IMR-90 (cell line): ENCODE measurements at regions not wholly inside any gene's neighbourhood (a gene's known extent, or its start where the extent isn't known, plus 50 kb on each side); places are given as distances from the start of the nearest gene placed in this dataset.

Experiments used
- ATAC-seq: fragments of 200-7000 bp; cut with Tn5 transposase; 2 replicates; pipeline ENCODE4 v1.9.1; 2020; ENCODE audit warnings: low read depth, mild to moderate bottlenecking, moderate library complexity
- BruUV-seq: library from RNA; stranded (reverse); fragments of 400-500 nt; replicated peaks from 2 replicates; lab custom pipeline; 2021; lab: Mats Ljungman, UMichigan
- CTCF ChIA-PET: fragments of 300-600 bp; formaldehyde crosslinking; extraction: SDS; loops from one replicate; lab custom pipeline; 2021; ENCODE audit warnings: antibody characterized with exemption; lab: Yijun Ruan, JAX
- POLR2A ChIA-PET: fragments of 300-600 bp; sonication (Branson Sonifier 250); formaldehyde crosslinking; loops from one replicate; lab custom pipeline; 2022; ENCODE audit warnings: antibody characterized with exemption; ENCODE audit not compliant: unreplicated experiment; lab: Charles Lee
- DNase-seq: peaks from one replicate; pipeline ENCODE4 v3.0.0; 2013
- H2AFZ ChIP-seq: replicated peaks from 2 replicates; pipeline ENCODE3; 2013; ENCODE audit warnings: low read length, mild to moderate bottlenecking; ENCODE audit not compliant: poor library complexity
- H2AK5ac ChIP-seq: 2 replicates; pipeline ENCODE4 v1.6.1; 2013; ENCODE audit warnings: low read depth, low read length, inconsistent platforms
- H2AK9ac ChIP-seq: replicated peaks from 2 replicates; pipeline ENCODE3; 2013; ENCODE audit warnings: mild to moderate bottlenecking, low read depth, low read length, moderate library complexity; ENCODE audit not compliant: poor library complexity
- H2BK120ac ChIP-seq: 2 replicates; pipeline ENCODE4 v1.6.1; 2013; ENCODE audit warnings: low read depth, low read length, inconsistent platforms
- H2BK15ac ChIP-seq: 3 replicates; pipeline ENCODE4 v1.6.1; 2013; ENCODE audit warnings: low read depth, low read length, inconsistent platforms
- H2BK20ac ChIP-seq: 2 replicates; pipeline ENCODE4 v1.6.1; 2013; ENCODE audit warnings: low read depth, mild to moderate bottlenecking, inconsistent platforms, low read length, moderate library complexity
- H2BK5ac ChIP-seq: 2 replicates; pipeline ENCODE4 v1.6.1; 2013; ENCODE audit warnings: mild to moderate bottlenecking, low read depth, low read length, inconsistent platforms; ENCODE audit not compliant: poor library complexity, severe bottlenecking
- H3K14ac ChIP-seq: replicated peaks from 2 replicates; pipeline ENCODE4 v1.6.1; 2013; ENCODE audit warnings: low read depth, low read length, inconsistent platforms
- H3K18ac ChIP-seq: 2 replicates; pipeline ENCODE4 v1.6.1; 2013; ENCODE audit warnings: low read depth, low read length, control low read depth
- H3K23ac ChIP-seq: 2 replicates; pipeline ENCODE4 v1.6.1; 2013; ENCODE audit warnings: low read depth, low read length, inconsistent platforms
- H3K27ac ChIP-seq: 2 replicates; pipeline ENCODE4 v1.5.1; 2013; ENCODE audit warnings: mild to moderate bottlenecking, control low read depth, low read length; ENCODE audit not compliant: insufficient read depth
- H3K27me3 ChIP-seq: 2 replicates; pipeline ENCODE4 v1.6.1; 2013; ENCODE audit warnings: low read length; ENCODE audit not compliant: control insufficient read depth, insufficient read depth
- H3K36me3 ChIP-seq: 2 replicates; pipeline ENCODE4 v1.6.1; 2013; ENCODE audit warnings: low read length, mixed read lengths; ENCODE audit not compliant: control insufficient read depth, insufficient read depth
- H3K4ac ChIP-seq: 2 replicates; pipeline ENCODE4 v1.6.1; 2013; ENCODE audit warnings: low read depth, low read length, inconsistent platforms
- H3K4me1 ChIP-seq: 2 replicates; pipeline ENCODE4 v1.6.1; 2013; ENCODE audit warnings: low read length, mixed read lengths; ENCODE audit not compliant: control insufficient read depth, insufficient read depth
- H3K4me2 ChIP-seq: 2 replicates; pipeline ENCODE4 v1.6.1; 2013; ENCODE audit warnings: low read depth, mild to moderate bottlenecking, control low read depth, low read length, moderate library complexity
- H3K4me3 ChIP-seq: 2 replicates; pipeline ENCODE4 v1.5.1; 2013; ENCODE audit warnings: low read depth, mild to moderate bottlenecking, control low read depth, low read length, moderate library complexity; ENCODE audit not compliant: insufficient read depth
- H3K56ac ChIP-seq: 2 replicates; pipeline ENCODE4 v1.6.1; 2013; ENCODE audit warnings: low read length, inconsistent platforms; ENCODE audit not compliant: insufficient read depth; ENCODE audit errors: extremely low read depth
- H3K79me1 ChIP-seq, 2 experiments: 2 replicates each; pipeline ENCODE4 v1.6.1; 2013; ENCODE audit warnings: low read length in 2 of 2, inconsistent platforms in 1 of 2, low read depth in 1 of 2
- H3K9ac ChIP-seq: 2 replicates; pipeline ENCODE4 v1.6.1; 2013; ENCODE audit warnings: low read depth, low read length, control low read depth
- H3K9me1 ChIP-seq: 2 replicates; pipeline ENCODE4 v1.6.1; 2013; ENCODE audit warnings: low read length, inconsistent platforms; ENCODE audit not compliant: insufficient read depth
- H3K9me3 ChIP-seq: 2 replicates; pipeline ENCODE4 v1.6.1; 2013; ENCODE audit warnings: low read length; ENCODE audit not compliant: control insufficient read depth, insufficient read depth
- H4K20me1 ChIP-seq: 2 replicates; pipeline ENCODE4 v1.6.1; 2013; ENCODE audit warnings: low read length, inconsistent platforms; ENCODE audit not compliant: insufficient read depth
- H4K5ac ChIP-seq: 2 replicates; pipeline ENCODE4 v1.6.1; 2013; ENCODE audit warnings: mild to moderate bottlenecking, low read depth, low read length, control low read depth
- H4K8ac ChIP-seq, 2 experiments: 2 replicates each; pipeline ENCODE4 v1.6.1; 2013; ENCODE audit warnings: low read depth in 2 of 2, low read length in 2 of 2, control low read depth in 1 of 2, inconsistent platforms in 1 of 2
- H4K91ac ChIP-seq: 2 replicates; pipeline ENCODE4 v1.6.1; 2013; ENCODE audit warnings: low read depth, low read length, inconsistent platforms; ENCODE audit not compliant: insufficient read depth
- BHLHE40 ChIP-seq: fragments of 150-350 bp; IDR thresholded peaks from 2 replicates; pipeline ENCODE4 v1.6.1; 2016; ENCODE audit warnings: mild to moderate bottlenecking, low read depth, low read length
- CHD1 ChIP-seq: IDR thresholded peaks from 2 replicates; pipeline ENCODE4 v1.6.1; 2012; ENCODE audit warnings: low read depth, low read length, improper control_type of control experiment
- NFE2L2 ChIP-seq: fragments of 150-350 bp; IDR thresholded peaks from 2 replicates; pipeline ENCODE4 v1.6.1; 2016; ENCODE audit warnings: low read depth, mild to moderate bottlenecking, low read length
- POLR2A ChIP-seq: IDR thresholded peaks from 2 replicates; pipeline ENCODE4 v1.6.1; 2012; ENCODE audit warnings: mild to moderate bottlenecking, low read depth, low read length
- RCOR1 ChIP-seq: IDR thresholded peaks from 2 replicates; pipeline ENCODE4 v1.6.1; 2012; ENCODE audit warnings: mild to moderate bottlenecking, low read length, improper control_type of control experiment; ENCODE audit not compliant: insufficient replicate concordance
- SMC3 ChIP-seq: fragments of 150-350 bp; IDR thresholded peaks from 2 replicates; pipeline ENCODE4 v1.6.1; 2016; ENCODE audit warnings: low read depth, mild to moderate bottlenecking, antibody characterized with exemption, low read length, moderate library complexity
- WGBS, 2 experiments: methylation state at CpG; one replicate each; pipeline versions ENCODE4 v1.1.5 to v1.1.7; 2013; ENCODE audit warnings: missing lambda C conversion rate in 2 of 2; ENCODE audit not compliant: insufficient read length in 1 of 2; ENCODE audit errors: extremely low coverage in 2 of 2; 5-methylcytosine and 5-hydroxymethylcytosine counted together
- dilution Hi-C: fragments of 300-500 bp; cut with HindIII; formaldehyde crosslinking; loops from one replicate; pipeline ENCODE4 v1.14.3; 2018; ENCODE audit warnings: low sequenced_read_pairs; ENCODE audit not compliant: unreplicated experiment
- in situ Hi-C: fragments of 300-500 bp; cut with MboI; formaldehyde crosslinking; loops from 3 replicates; pipeline ENCODE4 v1.14.3; 2019; ENCODE audit warnings: low sequenced_read_pairs, inconsistent platforms, mixed read lengths
- intact Hi-C: fragments of 100-400 bp; cut with micrococcal nuclease; formaldehyde crosslinking; loops from 2 replicates; pipeline ENCODE4 v1.10.0; 2022
- TF ChIP-seq, protein P1 (sequence below): fragments of 150-350 bp; IDR thresholded peaks from 2 replicates; pipeline ENCODE4 v1.6.1; 2017; ENCODE audit warnings: mild to moderate bottlenecking, antibody characterized with exemption, low read length, low read depth
- TF ChIP-seq, protein P2 (sequence below): fragments of 150-350 bp; IDR thresholded peaks from 2 replicates; pipeline ENCODE4 v1.6.1; 2016; ENCODE audit warnings: low read depth, mild to moderate bottlenecking, low read length, moderate library complexity, borderline replicate concordance

DNA sequence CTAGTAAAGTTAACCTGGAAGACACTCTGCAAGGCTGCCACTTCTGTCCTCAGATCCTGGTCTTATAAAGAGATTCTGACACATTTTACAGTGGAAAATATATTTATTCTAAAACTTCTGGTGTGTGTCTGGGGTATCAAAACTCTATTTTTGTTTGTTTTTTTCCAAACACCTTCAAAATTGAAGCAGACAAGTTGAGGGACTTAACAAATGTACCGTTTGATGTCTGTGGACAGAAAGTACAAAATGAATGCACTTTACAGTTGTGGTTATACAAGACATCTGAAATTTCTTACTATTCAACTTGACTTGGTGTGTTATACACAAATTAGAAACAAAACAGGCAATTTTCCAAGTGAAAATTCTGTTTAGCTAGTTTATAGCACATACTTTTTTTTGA is 823.2 kb upstream of the SALL3 start:
- in situ Hi-C loops (no loop called here), intact Hi-C loops (no loop called here), dilution Hi-C loops (no loop called here)
- Histone ChIP-seq H4K20me1 (no peaks in the 10 kb centered on the region), H3K4me3 (no peak overlapping the region), H2AFZ (no peak overlapping the region), H4K5ac (no peak overlapping the region), H4K91ac (no peak overlapping the region), H3K4me1 (no peaks in the 10 kb centered on the region), H3K4ac (no peak overlapping the region), H3K9ac (no peak overlapping the region), H3K79me1 (no peaks in the 10 kb centered on the region), H2BK15ac (no peak overlapping the region), H2AK5ac (no peak overlapping the region), H3K23ac (no peak overlapping the region), H2BK120ac (no peak overlapping the region), H3K27me3 (no peaks in the 10 kb centered on the region), H3K27ac (no peak overlapping the region), H3K9me1 (no peaks in the 10 kb centered on the region), H3K4me2 (no peak overlapping the region), H3K9me3 (peaks cover 38% of the 10 kb centered on the region), H4K8ac (no peak overlapping the region), H2AK9ac (no peak overlapping the region), H3K18ac (no peak overlapping the region), H3K56ac (no peak overlapping the region), H3K36me3 (no peaks in the 10 kb centered on the region), H3K14ac (no peak overlapping the region), H2BK20ac (no peak overlapping the region), H2BK5ac (no peak overlapping the region)
- DNase-seq (no peak), ATAC-seq (no peak)
- no CpG with 5 or more reads among the region's 1 CpG for WGBS, 2 experiments
- ChIA-PET CTCF (interaction anchor here (1.3 kb wide), 1 partner anchor 12 kb away, joined by 3 read pairs; no protein-coding TSS in a partner anchor), POLR2A (no interaction called here)
- BruUV-seq: no TSS peak
- TF ChIP-seq SMC3 (no peak), CHD1 (no peak), POLR2A (no peak), NFE2L2 (no peak), BHLHE40 (no peak), RCOR1 (no peak)
- TF ChIP-seq, protein P1, sequence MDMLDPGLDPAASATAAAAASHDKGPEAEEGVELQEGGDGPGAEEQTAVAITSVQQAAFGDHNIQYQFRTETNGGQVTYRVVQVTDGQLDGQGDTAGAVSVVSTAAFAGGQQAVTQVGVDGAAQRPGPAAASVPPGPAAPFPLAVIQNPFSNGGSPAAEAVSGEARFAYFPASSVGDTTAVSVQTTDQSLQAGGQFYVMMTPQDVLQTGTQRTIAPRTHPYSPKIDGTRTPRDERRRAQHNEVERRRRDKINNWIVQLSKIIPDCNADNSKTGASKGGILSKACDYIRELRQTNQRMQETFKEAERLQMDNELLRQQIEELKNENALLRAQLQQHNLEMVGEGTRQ: no peak
- TF ChIP-seq, protein P2, sequence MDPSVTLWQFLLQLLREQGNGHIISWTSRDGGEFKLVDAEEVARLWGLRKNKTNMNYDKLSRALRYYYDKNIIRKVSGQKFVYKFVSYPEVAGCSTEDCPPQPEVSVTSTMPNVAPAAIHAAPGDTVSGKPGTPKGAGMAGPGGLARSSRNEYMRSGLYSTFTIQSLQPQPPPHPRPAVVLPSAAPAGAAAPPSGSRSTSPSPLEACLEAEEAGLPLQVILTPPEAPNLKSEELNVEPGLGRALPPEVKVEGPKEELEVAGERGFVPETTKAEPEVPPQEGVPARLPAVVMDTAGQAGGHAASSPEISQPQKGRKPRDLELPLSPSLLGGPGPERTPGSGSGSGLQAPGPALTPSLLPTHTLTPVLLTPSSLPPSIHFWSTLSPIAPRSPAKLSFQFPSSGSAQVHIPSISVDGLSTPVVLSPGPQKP: no peak
